Gastroesophageal sphincter (tissue), 3 donors: ENCODE measurements at regions not wholly inside any gene's neighbourhood (a gene's known extent, or its start where the extent isn't known, plus 50 kb on each side); places are given as distances from the start of the nearest gene placed in this dataset.

ENCODE experiments used
- EP300 ChIP-seq: sonication (generic); formaldehyde crosslinking; IDR thresholded peaks from one replicate; pipeline ENCODE4 v1.6.1; 2017; ENCODE audit warnings: antibody characterized with exemption, mild to moderate bottlenecking
- POLR2AphosphoS5 ChIP-seq: sonication (generic); formaldehyde crosslinking; IDR thresholded peaks from one replicate; pipeline ENCODE4 v1.6.1; 2017; ENCODE audit warnings: antibody characterized with exemption
- TF ChIP-seq, protein P1 (sequence below), 4 experiments: fragments of 200-600 bp in 2 of 4; fragments of 450-650 bp in 2 of 4; sonication (generic) in 1 of 4; IDR thresholded peaks; one replicate each; pipeline ENCODE4 v1.5.1; 2017 to 2019; ENCODE audit warnings: antibody characterized with exemption in 4 of 4, mild to moderate bottlenecking in 2 of 4, moderate library complexity in 2 of 4

DNA sequence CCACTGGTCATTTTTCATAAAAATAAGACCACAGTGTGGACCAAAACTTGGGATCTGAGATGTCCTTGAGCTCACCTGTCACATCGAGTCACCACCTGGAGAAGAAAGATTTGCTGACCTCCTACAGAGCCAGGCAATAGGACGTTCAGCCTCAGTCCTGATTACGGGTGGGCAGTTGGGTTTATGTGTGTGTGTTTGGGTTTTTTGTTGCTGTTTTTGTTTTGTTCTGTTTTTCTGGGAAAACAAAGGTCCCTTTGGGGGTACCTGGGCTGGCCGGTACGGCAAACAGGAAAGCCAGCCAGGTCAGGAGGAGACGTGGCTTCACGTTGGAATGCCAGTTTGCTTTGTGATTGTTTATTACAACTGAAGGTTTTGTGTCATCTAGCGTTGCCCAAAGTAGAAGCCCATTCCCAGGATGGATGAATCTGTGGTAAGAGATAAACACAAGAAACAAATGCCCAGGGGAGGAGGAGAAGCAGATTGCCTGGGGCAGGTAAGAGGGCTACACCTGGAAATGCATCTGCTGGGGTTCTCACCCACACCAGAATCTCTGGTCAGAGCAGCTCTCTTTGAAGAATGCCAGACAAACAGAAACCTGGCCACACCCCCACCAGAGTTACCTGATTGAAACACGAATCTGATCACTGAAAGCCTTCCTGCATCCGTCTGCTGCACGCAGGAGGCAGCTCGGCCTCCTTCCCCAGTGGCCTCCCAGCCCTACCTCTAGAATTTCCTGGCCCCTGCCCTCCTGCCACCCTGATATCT, 100.1 kb upstream of the DIO3 start:
- TF ChIP-seq, protein P1, sequence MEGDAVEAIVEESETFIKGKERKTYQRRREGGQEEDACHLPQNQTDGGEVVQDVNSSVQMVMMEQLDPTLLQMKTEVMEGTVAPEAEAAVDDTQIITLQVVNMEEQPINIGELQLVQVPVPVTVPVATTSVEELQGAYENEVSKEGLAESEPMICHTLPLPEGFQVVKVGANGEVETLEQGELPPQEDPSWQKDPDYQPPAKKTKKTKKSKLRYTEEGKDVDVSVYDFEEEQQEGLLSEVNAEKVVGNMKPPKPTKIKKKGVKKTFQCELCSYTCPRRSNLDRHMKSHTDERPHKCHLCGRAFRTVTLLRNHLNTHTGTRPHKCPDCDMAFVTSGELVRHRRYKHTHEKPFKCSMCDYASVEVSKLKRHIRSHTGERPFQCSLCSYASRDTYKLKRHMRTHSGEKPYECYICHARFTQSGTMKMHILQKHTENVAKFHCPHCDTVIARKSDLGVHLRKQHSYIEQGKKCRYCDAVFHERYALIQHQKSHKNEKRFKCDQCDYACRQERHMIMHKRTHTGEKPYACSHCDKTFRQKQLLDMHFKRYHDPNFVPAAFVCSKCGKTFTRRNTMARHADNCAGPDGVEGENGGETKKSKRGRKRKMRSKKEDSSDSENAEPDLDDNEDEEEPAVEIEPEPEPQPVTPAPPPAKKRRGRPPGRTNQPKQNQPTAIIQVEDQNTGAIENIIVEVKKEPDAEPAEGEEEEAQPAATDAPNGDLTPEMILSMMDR (IDR thresholded peaks at IDR 0.05): no peak
- no peak for TF ChIP-seq POLR2AphosphoS5
- no peak for TF ChIP-seq EP300
